Suprapubic skin (tissue), 4 donors: ENCODE measurements at regions not wholly inside any gene's neighbourhood (a gene's known extent, or its start where the extent isn't known, plus 50 kb on each side); places are given as distances from the start of the nearest gene placed in this dataset.

Experiments
- DNase-seq, 2 donors: peaks; one replicate each; pipeline ENCODE4 v3.0.0-alpha.2; 2019; ENCODE audit warnings: low spot score in 2 of 2
- H3K27ac ChIP-seq: fragments of 200-600 bp; sonication (generic); one replicate; pipeline ENCODE4 v1.5.1; 2019
- H3K27me3 ChIP-seq: fragments of 200-600 bp; sonication (generic); one replicate; pipeline ENCODE4 v1.5.1; 2019
- H3K36me3 ChIP-seq: fragments of 200-600 bp; sonication (generic); one replicate; pipeline ENCODE4 v1.5.1; 2019
- H3K4me1 ChIP-seq: fragments of 200-600 bp; sonication (generic); one replicate; pipeline ENCODE4 v1.5.1; 2019
- H3K4me3 ChIP-seq: fragments of 200-600 bp; sonication (generic); one replicate; pipeline ENCODE4 v1.5.1; 2019; ENCODE audit warnings: mild to moderate bottlenecking
- H3K9me3 ChIP-seq: fragments of 200-600 bp; sonication (generic); one replicate; pipeline ENCODE4 v1.5.1; 2019
- CTCF ChIP-seq, 2 donors: fragments of 200-600 bp in 1 of 2; fragments of 450-650 bp in 1 of 2; sonication (generic) in 1 of 2; IDR thresholded peaks; one replicate each; pipeline ENCODE4 v1.5.1; 2016 to 2019; ENCODE audit warnings: antibody characterized with exemption in 2 of 2, mild to moderate bottlenecking in 1 of 2, moderate library complexity in 1 of 2
- EP300 ChIP-seq: sonication (generic); formaldehyde crosslinking; IDR thresholded peaks from one replicate; pipeline ENCODE4 v1.6.1; 2017; ENCODE audit warnings: antibody characterized with exemption
- POLR2A ChIP-seq, 2 donors: fragments of 450-650 bp; IDR thresholded peaks; one replicate each; pipeline ENCODE4 v1.6.1; 2017; ENCODE audit warnings: antibody characterized with exemption in 2 of 2, mild to moderate bottlenecking in 2 of 2, moderate library complexity in 2 of 2
- POLR2AphosphoS5 ChIP-seq, 3 donors: sonication (generic); formaldehyde crosslinking; IDR thresholded peaks; one replicate each; pipeline ENCODE4 v1.6.1; 2017; ENCODE audit warnings: antibody characterized with exemption in 3 of 3
- WGBS: methylation state at CpG from one replicate; pipeline ENCODE4 v1.1.5; 2018; 5-methylcytosine and 5-hydroxymethylcytosine counted together

- 44% methylated on average over 6 of the region's 6 CpGs for WGBS
- peaks cover 12% of the 10 kb centered on the region for H3K4me1 ChIP-seq
- TF ChIP-seq CTCF (IDR thresholded peaks at IDR 0.05) (no peak), POLR2A (IDR thresholded peaks at IDR 0.05) (no peak), POLR2AphosphoS5 (IDR thresholded peaks at IDR 0.05) (no peak), EP300 (no peak)
- peaks cover 18% of the 10 kb centered on the region for H3K27me3 ChIP-seq
- no peak for DNase-seq
- no peaks in the 10 kb centered on the region for H3K9me3 ChIP-seq
- H3K4me3 ChIP-seq, result no peak overlapping the region
- no peak overlapping the region for H3K27ac ChIP-seq
- H3K36me3 ChIP-seq, result no peaks in the 10 kb centered on the region
Observed at GRCh38 chr18:34495506-34495905, 214.6 kb upstream of the DTNA start.

GRCh38 chr18:34501553-34501952 is 208.5 kb upstream of the DTNA start:
- WGBS, result 72% methylated on average over 4 of the region's 4 CpGs
- Histone ChIP-seq H3K4me1 (no peaks in the 10 kb centered on the region), H3K36me3 (no peaks in the 10 kb centered on the region), H3K27ac (no peak overlapping the region), H3K27me3 (no peaks in the 10 kb centered on the region), H3K4me3 (no peak overlapping the region), H3K9me3 (no peaks in the 10 kb centered on the region)
- TF ChIP-seq EP300 (no peak), POLR2A (IDR thresholded peaks at IDR 0.05) (no peak), CTCF (IDR thresholded peaks at IDR 0.05) (no peak), POLR2AphosphoS5 (IDR thresholded peaks at IDR 0.05) (no peak)
- no peak for DNase-seq

- TF ChIP-seq POLR2AphosphoS5 (IDR thresholded peaks at IDR 0.05) (no peak), CTCF (IDR thresholded peaks at IDR 0.05) (no peak), POLR2A (IDR thresholded peaks at IDR 0.05) (no peak), EP300 (no peak)
- Histone ChIP-seq H3K36me3 (no peaks in the 10 kb centered on the region), H3K27me3 (no peaks in the 10 kb centered on the region), H3K9me3 (no peaks in the 10 kb centered on the region), H3K4me3 (no peak overlapping the region), H3K4me1 (no peaks in the 10 kb centered on the region), H3K27ac (no peak overlapping the region)
- 77% methylated on average over 1 of the region's 1 CpG for WGBS
- DNase-seq, result no peak
Observed at GRCh38 chr18:34506198-34506597, 203.9 kb upstream of the DTNA start.

- 56% methylated on average over 1 of the region's 1 CpG for WGBS
- TF ChIP-seq POLR2A (IDR thresholded peaks at IDR 0.05) (no peak), CTCF (IDR thresholded peaks at IDR 0.05) (no peak), POLR2AphosphoS5 (IDR thresholded peaks at IDR 0.05) (no peak), EP300 (no peak)
Observed at GRCh38 chr18:34509163-34509562, 200.9 kb upstream of the DTNA start.

GRCh38 chr18:34509879-34510586 is 200.1 kb upstream of the DTNA start:
- no peaks in the 10 kb centered on the region for H3K9me3 ChIP-seq
- H3K4me3 ChIP-seq, result no peak overlapping the region
- no peak for DNase-seq
- no peaks in the 10 kb centered on the region for H3K4me1 ChIP-seq
- WGBS, result 87% methylated on average over 7 of the region's 7 CpGs
- no peak overlapping the region for H3K27ac ChIP-seq
- no peaks in the 10 kb centered on the region for H3K27me3 ChIP-seq
- TF ChIP-seq POLR2AphosphoS5 (IDR thresholded peaks at IDR 0.05) (no peak), POLR2A (IDR thresholded peaks at IDR 0.05) (no peak), CTCF (IDR thresholded peaks at IDR 0.05) (no peak), EP300 (no peak)
- no peaks in the 10 kb centered on the region for H3K36me3 ChIP-seq

More at GRCh38 chr18:34509163-34509562, 200.9 kb upstream of the DTNA start:
- Histone ChIP-seq H3K27me3 (no peaks in the 10 kb centered on the region), H3K4me1 (no peaks in the 10 kb centered on the region), H3K27ac (no peak overlapping the region), H3K9me3 (no peaks in the 10 kb centered on the region), H3K36me3 (no peaks in the 10 kb centered on the region), H3K4me3 (no peak overlapping the region)
- no peak for DNase-seq
